ENCODE measurements at regions not wholly inside any gene's neighbourhood (a gene's known extent, or its start where the extent isn't known, plus 50 kb on each side); places are given as distances from the start of the nearest gene placed in this dataset.

GRCh38 chr18:2425426-2426317, 145.6 kb downstream of the METTL4 start:
- DNase-seq (ENCODE audit: low read depth) = no peak

GRCh38 chr18:2430191-2430590, 141.1 kb downstream of the METTL4 start:
- no peak for DNase-seq (ENCODE audit: low read depth)

- no peak for DNase-seq (ENCODE audit: low read depth)
Observed at GRCh38 chr18:2431806-2432205, 139.5 kb downstream of the METTL4 start.

- DNase-seq (ENCODE audit: low read depth) = no peak
Observed at GRCh38 chr18:2433366-2433765, 137.9 kb downstream of the METTL4 start.

- DNase-seq (ENCODE audit: low read depth) = no peak
Observed at GRCh38 chr18:2441544-2441943, 129.8 kb downstream of the METTL4 start.

- DNase-seq (ENCODE audit: low read depth) = no peak
Observed at GRCh38 chr18:2442006-2442405, 129.3 kb downstream of the METTL4 start.

- DNase-seq (ENCODE audit: low read depth) = no peak
Observed at GRCh38 chr18:2442726-2443275, 128.5 kb downstream of the METTL4 start.

- no peak for DNase-seq (ENCODE audit: low read depth)
Observed at GRCh38 chr18:2444201-2444875, 127.0 kb downstream of the METTL4 start.

GRCh38 chr18:2448565-2449151, 122.6 kb downstream of the METTL4 start:
- no peak for DNase-seq (ENCODE audit: low read depth)

- no peak for DNase-seq (ENCODE audit: low read depth)
Observed at GRCh38 chr18:2451556-2451955, 119.7 kb downstream of the METTL4 start.

- no peak for DNase-seq (ENCODE audit: low read depth)
Observed at GRCh38 chr18:2459886-2460285, 111.4 kb downstream of the METTL4 start.

GRCh38 chr18:2466978-2467377, 104.3 kb downstream of the METTL4 start:
- no peak for DNase-seq (ENCODE audit: low read depth)

GRCh38 chr18:2468051-2468450, 103.3 kb downstream of the METTL4 start:
- no peak for DNase-seq (ENCODE audit: low read depth)

GRCh38 chr18:2471523-2471922, 99.8 kb downstream of the METTL4 start:
- DNase-seq (ENCODE audit: low read depth) = no peak

GRCh38 chr18:2478662-2479061, 92.6 kb downstream of the METTL4 start:
- no peak for DNase-seq (ENCODE audit: low read depth)

GRCh38 chr18:2480536-2480935, 90.8 kb downstream of the METTL4 start:
- DNase-seq (ENCODE audit: low read depth) = no peak

GRCh38 chr18:2482706-2483475, 88.4 kb downstream of the METTL4 start:
- no peak for DNase-seq (ENCODE audit: low read depth)

GRCh38 chr18:2485983-2486382, 85.3 kb downstream of the METTL4 start:
- no peak for DNase-seq (ENCODE audit: low read depth)

GRCh38 chr18:2486426-2486825, 84.9 kb downstream of the METTL4 start:
- no peak for DNase-seq (ENCODE audit: low read depth)

Data from CMK (cell line).